ENCODE measurements at regions not wholly inside any gene's neighbourhood (a gene's known extent, or its start where the extent isn't known, plus 50 kb on each side); places are given as distances from the start of the nearest gene placed in this dataset.

DNA sequence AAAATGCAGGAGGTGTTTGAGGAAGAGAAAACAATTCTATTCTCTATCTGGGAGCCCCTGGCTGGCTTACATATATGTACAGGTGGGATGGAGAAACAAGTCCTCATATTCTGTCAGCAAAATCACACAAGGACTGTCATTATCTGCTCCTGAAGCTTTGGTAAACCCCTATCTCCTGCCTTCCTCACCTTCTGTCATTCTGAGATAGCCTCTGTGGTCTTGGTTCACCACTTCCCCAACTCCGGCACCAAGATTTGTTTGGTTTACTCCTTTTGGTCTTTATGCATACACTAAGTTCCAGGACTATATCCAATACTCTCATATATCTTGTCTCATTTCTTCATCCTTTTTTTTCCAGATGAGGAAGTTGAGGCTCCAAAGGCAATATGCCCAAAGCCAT lies 551.1 kb downstream of the PLPP3 start:
- TF ChIP-seq CEBPB (IDR thresholded peaks at IDR 0.05; ENCODE audit: borderline replicate concordance in 1 of 2, low read depth in 2 of 2, low read length in 2 of 2) = no peak
- no peak for TF ChIP-seq RAD21 (IDR thresholded peaks at IDR 0.05; ENCODE audit: insufficient read depth, low read depth, low read length)
- TF ChIP-seq MYC (IDR thresholded peaks at IDR 0.05; ENCODE audit: insufficient read depth, insufficient read length, insufficient replicate concordance, low read length, severe bottlenecking) = no peak
